GM12878 (cell line): ENCODE measurements at regions not wholly inside any gene's neighbourhood (a gene's known extent, or its start where the extent isn't known, plus 50 kb on each side); places are given as distances from the start of the nearest gene placed in this dataset.

Source experiments
- ATAC-seq: fragments of 200-7000 bp; cut with Tn5 transposase; 3 replicates; pipeline ENCODE4 v1.9.1; 2020; ENCODE audit warnings: mild to moderate bottlenecking, moderate library complexity
- BruUV-seq: library from RNA; stranded (reverse); fragments of 400-500 nt; replicated peaks from 2 replicates; lab custom pipeline; 2021; lab: Mats Ljungman, UMichigan
- CTCF ChIA-PET: fragments of 300-600 bp; sonication (Branson Sonifier 250); formaldehyde crosslinking; extraction: SDS; loops from one replicate; lab custom pipeline; 2021; ENCODE audit warnings: inconsistent platforms; lab: Yijun Ruan, JAX
- POLR2A ChIA-PET: fragments of 350-600 bp; formaldehyde crosslinking; extraction: SDS; loops from one replicate; lab custom pipeline; 2021; ENCODE audit warnings: inconsistent platforms; lab: Charles Lee
- RAD21 ChIA-PET: fragments of 300-600 bp; sonication (Branson Sonifier 250); formaldehyde crosslinking; loops from one replicate; lab custom pipeline; 2023; ENCODE audit warnings: antibody characterized with exemption; ENCODE audit not compliant: unreplicated experiment; lab: Charles Lee
- SMC1A ChIA-PET: fragments of 300-600 bp; sonication (Branson Sonifier 250); formaldehyde crosslinking; loops from one replicate; lab custom pipeline; 2023; ENCODE audit not compliant: unreplicated experiment, uncharacterized antibody; lab: Charles Lee
- DNase-seq: peaks from one replicate; pipeline ENCODE4 v3.0.0-alpha.2; 2011; ENCODE audit warnings: low read depth, low spot score
- FAIRE-seq: peaks from 3 replicates; lab custom pipeline; 2011; peaks lifted over from hg19 to GRCh38; lab: Jason Lieb, UNC
- H2AFZ ChIP-seq: 2 replicates; pipeline ENCODE4 v1.6.0; 2011; ENCODE audit warnings: low read depth, low read length, control low read depth; ENCODE audit not compliant: control insufficient read depth
- H3K27ac ChIP-seq: 2 replicates; pipeline ENCODE4 v1.5.1; 2011; ENCODE audit warnings: control low read depth; ENCODE audit not compliant: control insufficient read depth, insufficient read depth
- H3K27me3 ChIP-seq, 2 experiments: replicated peaks in 1 of 2; 2 replicates each; pipeline versions ENCODE4 v1.6.0 to v1.6.1; 2011; ENCODE audit warnings: low read length in 1 of 2; ENCODE audit not compliant: control insufficient read depth in 2 of 2, insufficient read depth in 2 of 2
- H3K36me3 ChIP-seq, 2 experiments: 2 replicates each; pipeline ENCODE4 v1.5.1; 2011; ENCODE audit warnings: low read length in 1 of 2; ENCODE audit not compliant: control insufficient read depth in 2 of 2, insufficient read depth in 2 of 2
- H3K4me1 ChIP-seq: 2 replicates; pipeline ENCODE4 v1.6.1; 2011; ENCODE audit warnings: mild to moderate bottlenecking, low read length, moderate library complexity, mixed read lengths; ENCODE audit not compliant: control insufficient read depth, insufficient read depth
- H3K4me2 ChIP-seq: 2 replicates; pipeline ENCODE4 v1.6.0; 2011; ENCODE audit warnings: control low read depth; ENCODE audit not compliant: control insufficient read depth, insufficient read depth
- H3K4me3 ChIP-seq: fragments of 200-600 bp; sonication (generic); 2 replicates; pipeline ENCODE4 v1.5.1; 2016
- H3K79me2 ChIP-seq: 2 replicates; pipeline ENCODE4 v1.6.0; 2011; ENCODE audit warnings: low read length; ENCODE audit not compliant: control insufficient read depth, insufficient read depth
- H3K9ac ChIP-seq: 2 replicates; pipeline ENCODE4 v1.8.0; 2011; ENCODE audit warnings: low read length, control low read depth, mixed read lengths; ENCODE audit not compliant: control insufficient read depth, insufficient read depth
- H3K9me3 ChIP-seq: replicated peaks from 3 replicates; pipeline ENCODE4 v1.5.1; 2011; ENCODE audit warnings: mild to moderate bottlenecking, low read length; ENCODE audit not compliant: control insufficient read depth, insufficient read depth
- H4K20me1 ChIP-seq: 2 replicates; pipeline ENCODE4 v1.6.0; 2011; ENCODE audit not compliant: control insufficient read depth, insufficient read depth
- CBFB ChIP-seq: IDR thresholded peaks from 2 replicates; pipeline ENCODE4 v1.6.1; 2016; ENCODE audit warnings: antibody characterized with exemption, low read depth
- EGR1 ChIP-seq, 2 experiments: IDR thresholded peaks; 1 replicate in 1 of 2; 2 replicates in 1 of 2; pipeline ENCODE4 v1.6.1; 2011 to 2012; ENCODE audit warnings: low read depth in 2 of 2, low read length in 2 of 2, borderline replicate concordance in 1 of 2, mild to moderate bottlenecking in 1 of 2, moderate library complexity in 1 of 2
- GATAD2B ChIP-seq: fragments of 450-650 bp; conservative IDR thresholded peaks from 2 replicates; pipeline ENCODE4 v1.6.1; 2017; ENCODE audit warnings: low read depth, mild to moderate bottlenecking, moderate library complexity
- HCFC1 ChIP-seq: fragments of 150-350 bp; IDR thresholded peaks from 2 replicates; pipeline ENCODE4 v1.6.1; 2014; ENCODE audit warnings: low read length
- IKZF2 ChIP-seq, 2 experiments: fragments of 450-650 bp; IDR thresholded peaks; 2 replicates each; pipeline ENCODE4 v1.6.1; 2017; ENCODE audit warnings: mild to moderate bottlenecking in 2 of 2, moderate library complexity in 2 of 2
- JUNB ChIP-seq: IDR thresholded peaks from 2 replicates; pipeline ENCODE4 v1.6.1; 2016; ENCODE audit warnings: antibody characterized with exemption, mild to moderate bottlenecking
- MEF2B ChIP-seq: fragments of 450-650 bp; IDR thresholded peaks from 2 replicates; pipeline ENCODE4 v1.6.1; 2018; ENCODE audit warnings: mild to moderate bottlenecking, moderate library complexity; ENCODE audit not compliant: partially characterized antibody, poor library complexity, severe bottlenecking
- MTA3 ChIP-seq: IDR thresholded peaks from 2 replicates; pipeline ENCODE4 v1.6.1; 2012; ENCODE audit warnings: low read length, inconsistent platforms, borderline replicate concordance
- NFIC ChIP-seq: IDR thresholded peaks from 2 replicates; pipeline ENCODE4 v1.6.1; 2012; ENCODE audit warnings: low read depth, mild to moderate bottlenecking, inconsistent platforms, low read length, moderate library complexity
- NFYB ChIP-seq: IDR thresholded peaks from 2 replicates; pipeline ENCODE4 v1.6.1; 2011; ENCODE audit warnings: low read depth, mild to moderate bottlenecking, low read length, improper control_type of control experiment, moderate library complexity; ENCODE audit not compliant: insufficient read depth
- NR2C2 ChIP-seq: IDR thresholded peaks from 2 replicates; pipeline ENCODE4 v1.6.1; 2011; ENCODE audit warnings: borderline replicate concordance, low read depth; ENCODE audit not compliant: control insufficient read depth, insufficient read length
- PAX8 ChIP-seq: fragments of 450-650 bp; IDR thresholded peaks from 2 replicates; pipeline ENCODE4 v1.6.1; 2017; ENCODE audit warnings: mild to moderate bottlenecking, moderate library complexity
- WRNIP1 ChIP-seq: IDR thresholded peaks from 2 replicates; pipeline ENCODE4 v1.6.1; 2011; ENCODE audit warnings: low read depth, low read length, improper control_type of control experiment, borderline replicate concordance
- WGBS: methylation state at CpG from one replicate; pipeline ENCODE4 v1.1.6; 2016; ENCODE audit warnings: low lambda C conversion rate; ENCODE audit not compliant: insufficient replicate concordance, insufficient coverage; ENCODE audit errors: missing lambda C conversion rate; 5-methylcytosine and 5-hydroxymethylcytosine counted together
- in situ Hi-C: fragments of 300-500 bp; cut with MboI; formaldehyde crosslinking; loops from 9 replicates; pipeline ENCODE4 v1.14.3; 2018; ENCODE audit warnings: mixed read lengths
- intact Hi-C: fragments of 100-400 bp; cut with micrococcal nuclease; formaldehyde crosslinking; loops from one replicate; pipeline ENCODE4 v1.14.2; 2022; ENCODE audit not compliant: unreplicated experiment
- TF ChIP-seq, protein P1 (sequence below): fragments of 450-650 bp; IDR thresholded peaks from 2 replicates; pipeline ENCODE4 v1.6.1; 2017; ENCODE audit warnings: mild to moderate bottlenecking, moderate library complexity
- TF ChIP-seq, protein P2 (sequence below): IDR thresholded peaks from 2 replicates; pipeline ENCODE4 v1.6.1; 2011; ENCODE audit warnings: borderline replicate concordance, low read depth, mild to moderate bottlenecking, moderate library complexity, mixed read lengths, low read length; ENCODE audit not compliant: insufficient read depth; ENCODE audit errors: extremely low read length
- TF ChIP-seq, protein P3 (sequence below): IDR thresholded peaks from 2 replicates; pipeline ENCODE4 v1.6.1; 2011; ENCODE audit warnings: low read depth, mild to moderate bottlenecking, low read length, moderate library complexity, borderline replicate concordance; ENCODE audit errors: extremely low read depth
- TF ChIP-seq, protein P4 (sequence below): IDR thresholded peaks from 2 replicates; pipeline ENCODE4 v1.6.1; 2012; ENCODE audit warnings: low read length, inconsistent platforms

DNA sequence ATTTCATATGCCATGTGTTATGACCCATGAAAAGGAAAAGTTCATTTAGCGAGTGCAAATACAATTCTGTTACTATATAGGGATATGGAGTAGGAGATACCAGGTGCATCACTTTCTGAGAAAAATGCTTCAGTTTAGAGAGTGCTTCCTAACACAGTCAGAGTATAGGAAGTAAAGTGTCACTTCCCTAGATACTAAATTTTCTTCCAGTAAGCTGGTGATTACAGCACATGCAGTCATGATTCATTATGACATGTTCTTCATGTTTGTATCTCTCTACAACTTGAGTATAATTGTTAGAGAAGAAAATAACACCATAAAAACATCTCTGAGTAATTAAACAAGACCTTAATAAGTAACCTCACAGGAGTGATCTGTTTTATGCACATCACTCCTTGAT, 837.0 kb downstream of the DNAH5 start (continued):
- TF ChIP-seq, protein P1, sequence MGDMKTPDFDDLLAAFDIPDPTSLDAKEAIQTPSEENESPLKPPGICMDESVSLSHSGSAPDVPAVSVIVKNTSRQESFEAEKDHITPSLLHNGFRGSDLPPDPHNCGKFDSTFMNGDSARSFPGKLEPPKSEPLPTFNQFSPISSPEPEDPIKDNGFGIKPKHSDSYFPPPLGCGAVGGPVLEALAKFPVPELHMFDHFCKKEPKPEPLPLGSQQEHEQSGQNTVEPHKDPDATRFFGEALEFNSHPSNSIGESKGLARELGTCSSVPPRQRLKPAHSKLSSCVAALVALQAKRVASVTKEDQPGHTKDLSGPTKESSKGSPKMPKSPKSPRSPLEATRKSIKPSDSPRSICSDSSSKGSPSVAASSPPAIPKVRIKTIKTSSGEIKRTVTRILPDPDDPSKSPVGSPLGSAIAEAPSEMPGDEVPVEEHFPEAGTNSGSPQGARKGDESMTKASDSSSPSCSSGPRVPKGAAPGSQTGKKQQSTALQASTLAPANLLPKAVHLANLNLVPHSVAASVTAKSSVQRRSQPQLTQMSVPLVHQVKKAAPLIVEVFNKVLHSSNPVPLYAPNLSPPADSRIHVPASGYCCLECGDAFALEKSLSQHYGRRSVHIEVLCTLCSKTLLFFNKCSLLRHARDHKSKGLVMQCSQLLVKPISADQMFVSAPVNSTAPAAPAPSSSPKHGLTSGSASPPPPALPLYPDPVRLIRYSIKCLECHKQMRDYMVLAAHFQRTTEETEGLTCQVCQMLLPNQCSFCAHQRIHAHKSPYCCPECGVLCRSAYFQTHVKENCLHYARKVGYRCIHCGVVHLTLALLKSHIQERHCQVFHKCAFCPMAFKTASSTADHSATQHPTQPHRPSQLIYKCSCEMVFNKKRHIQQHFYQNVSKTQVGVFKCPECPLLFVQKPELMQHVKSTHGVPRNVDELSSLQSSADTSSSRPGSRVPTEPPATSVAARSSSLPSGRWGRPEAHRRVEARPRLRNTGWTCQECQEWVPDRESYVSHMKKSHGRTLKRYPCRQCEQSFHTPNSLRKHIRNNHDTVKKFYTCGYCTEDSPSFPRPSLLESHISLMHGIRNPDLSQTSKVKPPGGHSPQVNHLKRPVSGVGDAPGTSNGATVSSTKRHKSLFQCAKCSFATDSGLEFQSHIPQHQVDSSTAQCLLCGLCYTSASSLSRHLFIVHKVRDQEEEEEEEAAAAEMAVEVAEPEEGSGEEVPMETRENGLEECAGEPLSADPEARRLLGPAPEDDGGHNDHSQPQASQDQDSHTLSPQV, result no peak
- no peak for TF ChIP-seq MTA3
- TF ChIP-seq PAX8, result no peak
- no peak for TF ChIP-seq WRNIP1
- TF ChIP-seq CBFB, result no peak
- TF ChIP-seq HCFC1, result no peak
- TF ChIP-seq JUNB, result no peak
- no peak for TF ChIP-seq EGR1 (IDR thresholded peaks at IDR 0.05; ENCODE audit: borderline replicate concordance in 1 of 2, low read depth in 2 of 2, low read length in 2 of 2)

DNA sequence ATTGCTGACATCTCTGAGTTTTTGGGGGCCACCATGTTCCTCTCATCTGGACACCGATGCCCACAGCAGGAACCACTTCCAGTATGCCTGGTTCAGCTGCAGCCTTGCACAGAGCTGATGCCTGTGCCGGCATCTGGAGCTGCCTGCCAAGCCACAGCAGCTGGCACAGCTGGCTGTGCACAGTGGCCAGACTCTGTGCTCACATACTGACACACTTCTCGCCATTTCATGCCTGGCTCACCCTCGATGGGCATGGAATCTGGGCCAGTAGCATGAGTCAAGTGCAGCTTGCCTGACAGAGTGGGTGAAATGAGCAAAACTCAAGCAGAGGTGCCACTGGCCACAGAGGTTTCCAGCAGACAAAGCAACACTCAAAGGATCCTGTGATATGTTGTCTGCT, 863.4 kb downstream of the DNAH5 start:
- FAIRE-seq (no peak), ATAC-seq (no peak), DNase-seq (no peak)
- intact Hi-C loops (no loop called here), in situ Hi-C loops (no loop called here)
- ChIA-PET RAD21 (no interaction called here), SMC1A (no interaction called here), POLR2A (no interaction called here), CTCF (no interaction called here)
- TF ChIP-seq IKZF2 (IDR thresholded peaks at IDR 0.05) (no peak), NR2C2 (no peak), MEF2B (no peak), NFYB (no peak), NFIC (no peak), GATAD2B (no peak)
- TF ChIP-seq, protein P2, sequence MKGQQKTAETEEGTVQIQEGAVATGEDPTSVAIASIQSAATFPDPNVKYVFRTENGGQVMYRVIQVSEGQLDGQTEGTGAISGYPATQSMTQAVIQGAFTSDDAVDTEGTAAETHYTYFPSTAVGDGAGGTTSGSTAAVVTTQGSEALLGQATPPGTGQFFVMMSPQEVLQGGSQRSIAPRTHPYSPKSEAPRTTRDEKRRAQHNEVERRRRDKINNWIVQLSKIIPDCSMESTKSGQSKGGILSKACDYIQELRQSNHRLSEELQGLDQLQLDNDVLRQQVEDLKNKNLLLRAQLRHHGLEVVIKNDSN, result no peak
- TF ChIP-seq, protein P3, sequence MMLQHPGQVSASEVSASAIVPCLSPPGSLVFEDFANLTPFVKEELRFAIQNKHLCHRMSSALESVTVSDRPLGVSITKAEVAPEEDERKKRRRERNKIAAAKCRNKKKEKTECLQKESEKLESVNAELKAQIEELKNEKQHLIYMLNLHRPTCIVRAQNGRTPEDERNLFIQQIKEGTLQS, result no peak
- TF ChIP-seq, protein P4, sequence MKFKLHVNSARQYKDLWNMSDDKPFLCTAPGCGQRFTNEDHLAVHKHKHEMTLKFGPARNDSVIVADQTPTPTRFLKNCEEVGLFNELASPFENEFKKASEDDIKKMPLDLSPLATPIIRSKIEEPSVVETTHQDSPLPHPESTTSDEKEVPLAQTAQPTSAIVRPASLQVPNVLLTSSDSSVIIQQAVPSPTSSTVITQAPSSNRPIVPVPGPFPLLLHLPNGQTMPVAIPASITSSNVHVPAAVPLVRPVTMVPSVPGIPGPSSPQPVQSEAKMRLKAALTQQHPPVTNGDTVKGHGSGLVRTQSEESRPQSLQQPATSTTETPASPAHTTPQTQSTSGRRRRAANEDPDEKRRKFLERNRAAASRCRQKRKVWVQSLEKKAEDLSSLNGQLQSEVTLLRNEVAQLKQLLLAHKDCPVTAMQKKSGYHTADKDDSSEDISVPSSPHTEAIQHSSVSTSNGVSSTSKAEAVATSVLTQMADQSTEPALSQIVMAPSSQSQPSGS, result no peak
- Histone ChIP-seq H4K20me1 (no peaks in the 10 kb centered on the region), H3K4me1 (no peaks in the 10 kb centered on the region), H3K36me3 (no peaks in the 10 kb centered on the region), H3K27me3 (no peaks in the 10 kb centered on the region), H3K4me2 (no peak overlapping the region), H2AFZ (no peak overlapping the region), H3K9me3 (no peaks in the 10 kb centered on the region; the same call in 2 of the 3 replicates), H3K4me3 (no peak overlapping the region), H3K9ac (no peak overlapping the region), H3K79me2 (no peaks in the 10 kb centered on the region), H3K27ac (no peak overlapping the region)
- 0% methylated on average over 4 of the region's 4 CpGs for WGBS
- BruUV-seq, result no TSS peak
